Esophagus squamous epithelium (tissue), 4 donors: ENCODE measurements at regions not wholly inside any gene's neighbourhood (a gene's known extent, or its start where the extent isn't known, plus 50 kb on each side); places are given as distances from the start of the nearest gene placed in this dataset.

Experiments used
- POLR2A ChIP-seq, 4 donors: fragments of 450-650 bp; IDR thresholded peaks; one replicate each; pipeline ENCODE4 v1.6.1; 2017; ENCODE audit warnings: antibody characterized with exemption in 4 of 4, mild to moderate bottlenecking in 4 of 4, moderate library complexity in 3 of 4
- TF ChIP-seq, protein P1 (sequence below), 6 experiments: fragments of 450-650 bp in 4 of 6; fragments of 200-600 bp in 2 of 6; sonication (generic) in 2 of 6; IDR thresholded peaks; one replicate each; pipeline ENCODE4 v1.5.1; 2016 to 2019; ENCODE audit warnings: antibody characterized with exemption in 6 of 6, mild to moderate bottlenecking in 4 of 6, moderate library complexity in 4 of 6

DNA sequence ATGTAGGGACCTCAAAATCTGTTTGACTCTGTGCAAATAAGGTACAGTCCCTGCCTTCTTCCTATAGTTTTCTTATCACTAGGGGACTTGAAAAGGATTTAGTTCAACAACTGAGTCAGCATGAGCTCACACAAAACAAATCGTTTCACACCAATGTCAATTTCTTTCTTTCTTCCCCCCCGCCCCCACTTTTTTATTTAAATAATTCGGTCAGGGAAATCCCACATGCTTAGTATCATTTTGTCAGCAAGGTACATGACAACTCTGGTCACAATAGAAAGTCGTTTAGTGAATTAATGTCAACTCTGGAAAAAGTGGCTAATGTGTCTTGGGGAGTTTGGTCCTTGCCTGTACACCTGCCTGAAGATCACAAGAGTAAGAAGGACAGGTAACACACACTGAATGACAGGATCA lies 232.2 kb upstream of the PLEKHG7 start:
- TF ChIP-seq, protein P1, sequence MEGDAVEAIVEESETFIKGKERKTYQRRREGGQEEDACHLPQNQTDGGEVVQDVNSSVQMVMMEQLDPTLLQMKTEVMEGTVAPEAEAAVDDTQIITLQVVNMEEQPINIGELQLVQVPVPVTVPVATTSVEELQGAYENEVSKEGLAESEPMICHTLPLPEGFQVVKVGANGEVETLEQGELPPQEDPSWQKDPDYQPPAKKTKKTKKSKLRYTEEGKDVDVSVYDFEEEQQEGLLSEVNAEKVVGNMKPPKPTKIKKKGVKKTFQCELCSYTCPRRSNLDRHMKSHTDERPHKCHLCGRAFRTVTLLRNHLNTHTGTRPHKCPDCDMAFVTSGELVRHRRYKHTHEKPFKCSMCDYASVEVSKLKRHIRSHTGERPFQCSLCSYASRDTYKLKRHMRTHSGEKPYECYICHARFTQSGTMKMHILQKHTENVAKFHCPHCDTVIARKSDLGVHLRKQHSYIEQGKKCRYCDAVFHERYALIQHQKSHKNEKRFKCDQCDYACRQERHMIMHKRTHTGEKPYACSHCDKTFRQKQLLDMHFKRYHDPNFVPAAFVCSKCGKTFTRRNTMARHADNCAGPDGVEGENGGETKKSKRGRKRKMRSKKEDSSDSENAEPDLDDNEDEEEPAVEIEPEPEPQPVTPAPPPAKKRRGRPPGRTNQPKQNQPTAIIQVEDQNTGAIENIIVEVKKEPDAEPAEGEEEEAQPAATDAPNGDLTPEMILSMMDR (IDR thresholded peaks at IDR 0.05) = no peak
- TF ChIP-seq POLR2A (IDR thresholded peaks at IDR 0.05) = peak in 1 of 4 donors; percentile 11
